ENCODE measurements at regions not wholly inside any gene's neighbourhood (a gene's known extent, or its start where the extent isn't known, plus 50 kb on each side); places are given as distances from the start of the nearest gene placed in this dataset.

- H3K27me3 ChIP-seq (replicated peaks; ENCODE audit: control insufficient read depth, insufficient read depth, low read length) = no peaks in the 10 kb centered on the region
- H3K4me3 ChIP-seq (replicated peaks; ENCODE audit: low read depth, low read length) = no peak overlapping the region
- TF ChIP-seq, protein P1, sequence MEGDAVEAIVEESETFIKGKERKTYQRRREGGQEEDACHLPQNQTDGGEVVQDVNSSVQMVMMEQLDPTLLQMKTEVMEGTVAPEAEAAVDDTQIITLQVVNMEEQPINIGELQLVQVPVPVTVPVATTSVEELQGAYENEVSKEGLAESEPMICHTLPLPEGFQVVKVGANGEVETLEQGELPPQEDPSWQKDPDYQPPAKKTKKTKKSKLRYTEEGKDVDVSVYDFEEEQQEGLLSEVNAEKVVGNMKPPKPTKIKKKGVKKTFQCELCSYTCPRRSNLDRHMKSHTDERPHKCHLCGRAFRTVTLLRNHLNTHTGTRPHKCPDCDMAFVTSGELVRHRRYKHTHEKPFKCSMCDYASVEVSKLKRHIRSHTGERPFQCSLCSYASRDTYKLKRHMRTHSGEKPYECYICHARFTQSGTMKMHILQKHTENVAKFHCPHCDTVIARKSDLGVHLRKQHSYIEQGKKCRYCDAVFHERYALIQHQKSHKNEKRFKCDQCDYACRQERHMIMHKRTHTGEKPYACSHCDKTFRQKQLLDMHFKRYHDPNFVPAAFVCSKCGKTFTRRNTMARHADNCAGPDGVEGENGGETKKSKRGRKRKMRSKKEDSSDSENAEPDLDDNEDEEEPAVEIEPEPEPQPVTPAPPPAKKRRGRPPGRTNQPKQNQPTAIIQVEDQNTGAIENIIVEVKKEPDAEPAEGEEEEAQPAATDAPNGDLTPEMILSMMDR (IDR thresholded peaks at IDR 0.05; ENCODE audit: insufficient read depth, low read length, poor library complexity, severe bottlenecking) = no peak
- DNase-seq (ENCODE audit: extremely low read depth, insufficient read length) = no peak
- H3K36me3 ChIP-seq (ENCODE audit: control insufficient read depth, insufficient read depth, low read length) = no peaks in the 10 kb centered on the region
These were observed 911.3 kb downstream of the LRFN5 start for GRCh38 chr14:42517806-42518500.

DNA sequence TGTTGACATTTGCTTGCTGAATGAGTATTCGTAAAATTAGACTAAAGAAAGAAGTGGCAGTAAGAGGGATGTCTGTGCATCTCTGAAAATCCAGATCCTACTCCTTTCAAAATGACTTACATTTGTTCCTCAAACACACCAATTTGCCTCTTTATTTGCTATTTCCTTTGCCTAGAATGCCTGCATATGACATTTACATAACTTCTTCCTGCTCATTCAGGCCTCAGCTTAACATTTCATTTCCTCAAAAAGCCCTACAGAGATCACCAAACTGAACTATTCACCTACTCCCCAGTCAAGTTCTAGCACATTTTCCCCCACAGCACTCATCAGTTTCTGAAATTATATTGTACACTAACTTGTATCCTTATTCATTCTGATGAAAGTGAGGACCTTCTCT lies 907.2 kb downstream of the LRFN5 start:
- DNase-seq (ENCODE audit: extremely low read depth, insufficient read length) = no peak
- H3K36me3 ChIP-seq (ENCODE audit: control insufficient read depth, insufficient read depth, low read length) = no peaks in the 10 kb centered on the region
- no peaks in the 10 kb centered on the region for H3K27me3 ChIP-seq (replicated peaks; ENCODE audit: control insufficient read depth, insufficient read depth, low read length)
- TF ChIP-seq, protein P1 (IDR thresholded peaks at IDR 0.05; ENCODE audit: insufficient read depth, low read length, poor library complexity, severe bottlenecking) = no peak
- no peak overlapping the region for H3K4me3 ChIP-seq (replicated peaks; ENCODE audit: low read depth, low read length)

DNA sequence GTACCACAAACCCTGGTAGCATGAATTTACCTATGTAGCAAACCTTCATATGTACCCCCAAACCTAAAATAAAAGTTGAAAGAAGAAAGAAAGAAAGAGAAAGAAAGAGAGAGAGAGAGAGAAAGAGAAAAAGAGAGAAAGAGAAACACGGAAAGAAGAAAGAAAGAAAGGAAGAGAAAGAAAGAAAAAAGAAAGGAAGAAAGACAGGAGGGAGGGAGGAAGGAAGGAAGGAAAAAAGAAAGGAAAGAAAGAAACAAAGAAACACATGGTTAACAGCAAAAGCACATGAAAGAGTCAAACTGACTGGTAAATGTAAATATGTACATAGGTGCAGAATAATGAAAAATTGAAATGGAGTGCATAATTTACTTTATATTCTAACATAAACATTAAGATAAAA lies 903.4 kb downstream of the LRFN5 start:
- Histone ChIP-seq H3K27me3 (replicated peaks; ENCODE audit: control insufficient read depth, insufficient read depth, low read length) (no peaks in the 10 kb centered on the region), H3K36me3 (ENCODE audit: control insufficient read depth, insufficient read depth, low read length) (no peaks in the 10 kb centered on the region), H3K4me3 (replicated peaks; ENCODE audit: low read depth, low read length) (no peak overlapping the region)
- no peak for DNase-seq (ENCODE audit: extremely low read depth, insufficient read length)
- TF ChIP-seq, protein P1 (IDR thresholded peaks at IDR 0.05; ENCODE audit: insufficient read depth, low read length, poor library complexity, severe bottlenecking) = no peak

DNA sequence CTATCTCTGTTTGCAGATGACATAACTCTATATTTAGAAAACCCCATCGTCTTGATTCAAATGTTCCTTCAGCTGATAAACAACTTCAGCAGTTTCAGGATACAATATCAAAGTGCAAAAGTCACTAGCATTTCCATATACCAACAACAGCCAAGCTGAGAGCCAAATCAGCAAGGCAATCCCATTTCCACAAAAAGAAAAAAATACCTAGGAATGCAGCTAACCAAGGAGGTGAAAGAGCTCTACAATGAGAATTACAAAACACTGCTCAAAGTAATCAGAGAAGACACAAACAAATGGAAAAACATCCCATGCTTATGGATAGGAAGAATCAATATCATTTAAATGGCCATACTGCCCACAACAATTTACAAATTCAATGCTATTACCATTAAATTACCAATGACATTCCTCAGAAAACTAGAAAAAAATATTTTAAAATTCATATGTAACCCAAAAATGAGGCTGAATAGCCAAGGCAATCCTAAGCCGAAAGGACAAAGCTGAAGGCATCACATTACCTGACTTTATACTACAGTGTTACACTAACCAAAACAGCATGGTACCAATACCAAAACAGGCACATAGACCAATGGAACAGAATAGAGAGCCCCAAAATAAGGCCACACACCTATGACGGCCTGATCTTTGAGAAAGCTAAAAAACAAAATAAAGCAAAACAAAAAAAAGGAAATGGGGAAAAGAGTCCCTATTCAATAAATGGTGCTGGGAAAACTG lies 901.7 kb downstream of the LRFN5 start:
- TF ChIP-seq, protein P1 (IDR thresholded peaks at IDR 0.05; ENCODE audit: insufficient read depth, low read length, poor library complexity, severe bottlenecking) = no peak
- no peak overlapping the region for H3K4me3 ChIP-seq (replicated peaks; ENCODE audit: low read depth, low read length)
- no peak for DNase-seq (ENCODE audit: extremely low read depth, insufficient read length)
- no peaks in the 10 kb centered on the region for H3K36me3 ChIP-seq (ENCODE audit: control insufficient read depth, insufficient read depth, low read length)
- H3K27me3 ChIP-seq (replicated peaks; ENCODE audit: control insufficient read depth, insufficient read depth, low read length) = no peaks in the 10 kb centered on the region

DNA sequence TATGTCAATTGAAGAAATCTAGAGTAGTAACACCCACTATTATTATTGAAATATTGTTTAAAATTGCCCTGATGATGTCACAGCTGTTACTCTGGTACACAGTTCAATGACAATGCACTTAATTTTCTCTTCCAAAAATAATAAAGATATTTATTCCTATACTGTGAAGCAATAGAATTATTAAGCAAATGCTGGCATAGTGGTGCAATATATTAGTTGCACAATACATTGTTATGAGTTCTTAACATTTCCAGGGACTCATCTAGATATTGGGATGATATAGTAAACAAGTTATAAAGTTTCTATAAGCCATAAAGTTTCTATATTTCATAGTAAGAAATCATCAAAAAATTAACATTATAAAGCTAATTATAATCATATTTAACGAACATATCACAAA lies 897.8 kb downstream of the LRFN5 start:
- no peaks in the 10 kb centered on the region for H3K36me3 ChIP-seq (ENCODE audit: control insufficient read depth, insufficient read depth, low read length)
- TF ChIP-seq, protein P1 (IDR thresholded peaks at IDR 0.05; ENCODE audit: insufficient read depth, low read length, poor library complexity, severe bottlenecking) = no peak
- no peak overlapping the region for H3K4me3 ChIP-seq (replicated peaks; ENCODE audit: low read depth, low read length)
- H3K27me3 ChIP-seq (replicated peaks; ENCODE audit: control insufficient read depth, insufficient read depth, low read length) = no peaks in the 10 kb centered on the region
- DNase-seq (ENCODE audit: extremely low read depth, insufficient read length) = no peak

Data from GM06990 (cell line).